Esophagus squamous epithelium (tissue), 4 donors: ENCODE measurements at regions not wholly inside any gene's neighbourhood (a gene's known extent, or its start where the extent isn't known, plus 50 kb on each side); places are given as distances from the start of the nearest gene placed in this dataset.

Experiments
- POLR2A ChIP-seq, 4 donors: fragments of 450-650 bp; IDR thresholded peaks; one replicate each; pipeline ENCODE4 v1.6.1; 2017; ENCODE audit warnings: antibody characterized with exemption in 4 of 4, mild to moderate bottlenecking in 4 of 4, moderate library complexity in 3 of 4
- TF ChIP-seq, protein P1 (sequence below), 6 experiments: fragments of 450-650 bp in 4 of 6; fragments of 200-600 bp in 2 of 6; sonication (generic) in 2 of 6; IDR thresholded peaks; one replicate each; pipeline ENCODE4 v1.5.1; 2016 to 2019; ENCODE audit warnings: antibody characterized with exemption in 6 of 6, mild to moderate bottlenecking in 4 of 6, moderate library complexity in 4 of 6

DNA sequence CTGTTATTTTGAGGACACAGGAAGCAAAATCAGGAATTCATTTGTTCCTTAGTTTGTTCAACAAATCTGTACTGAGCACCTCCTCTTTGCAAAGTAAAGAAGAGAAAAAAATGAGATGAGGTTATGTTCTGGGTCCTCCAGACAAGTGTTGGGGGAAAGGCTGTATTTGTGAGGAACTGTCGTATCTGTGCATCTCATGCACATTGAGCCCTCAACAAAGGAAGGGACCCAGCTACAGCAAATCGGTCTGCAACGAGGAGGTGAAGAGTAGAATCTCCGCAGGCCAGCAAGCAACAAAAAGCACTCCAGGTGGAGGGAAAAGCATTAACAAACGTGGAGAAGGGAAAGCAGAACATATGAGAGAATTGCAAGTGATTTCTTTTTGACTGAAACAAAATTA is 143.0 kb upstream of the CYP1B1 start:
- TF ChIP-seq, protein P1, sequence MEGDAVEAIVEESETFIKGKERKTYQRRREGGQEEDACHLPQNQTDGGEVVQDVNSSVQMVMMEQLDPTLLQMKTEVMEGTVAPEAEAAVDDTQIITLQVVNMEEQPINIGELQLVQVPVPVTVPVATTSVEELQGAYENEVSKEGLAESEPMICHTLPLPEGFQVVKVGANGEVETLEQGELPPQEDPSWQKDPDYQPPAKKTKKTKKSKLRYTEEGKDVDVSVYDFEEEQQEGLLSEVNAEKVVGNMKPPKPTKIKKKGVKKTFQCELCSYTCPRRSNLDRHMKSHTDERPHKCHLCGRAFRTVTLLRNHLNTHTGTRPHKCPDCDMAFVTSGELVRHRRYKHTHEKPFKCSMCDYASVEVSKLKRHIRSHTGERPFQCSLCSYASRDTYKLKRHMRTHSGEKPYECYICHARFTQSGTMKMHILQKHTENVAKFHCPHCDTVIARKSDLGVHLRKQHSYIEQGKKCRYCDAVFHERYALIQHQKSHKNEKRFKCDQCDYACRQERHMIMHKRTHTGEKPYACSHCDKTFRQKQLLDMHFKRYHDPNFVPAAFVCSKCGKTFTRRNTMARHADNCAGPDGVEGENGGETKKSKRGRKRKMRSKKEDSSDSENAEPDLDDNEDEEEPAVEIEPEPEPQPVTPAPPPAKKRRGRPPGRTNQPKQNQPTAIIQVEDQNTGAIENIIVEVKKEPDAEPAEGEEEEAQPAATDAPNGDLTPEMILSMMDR (IDR thresholded peaks at IDR 0.05): no peak
- TF ChIP-seq POLR2A (IDR thresholded peaks at IDR 0.05): no peak
